ENCODE measurements at regions not wholly inside any gene's neighbourhood (a gene's known extent, or its start where the extent isn't known, plus 50 kb on each side); places are given as distances from the start of the nearest gene placed in this dataset.

- ChIA-PET POLR2A (no interaction called here), CTCF (no interaction called here)
- DNase-seq, result no peak
- TF ChIP-seq, protein P1, sequence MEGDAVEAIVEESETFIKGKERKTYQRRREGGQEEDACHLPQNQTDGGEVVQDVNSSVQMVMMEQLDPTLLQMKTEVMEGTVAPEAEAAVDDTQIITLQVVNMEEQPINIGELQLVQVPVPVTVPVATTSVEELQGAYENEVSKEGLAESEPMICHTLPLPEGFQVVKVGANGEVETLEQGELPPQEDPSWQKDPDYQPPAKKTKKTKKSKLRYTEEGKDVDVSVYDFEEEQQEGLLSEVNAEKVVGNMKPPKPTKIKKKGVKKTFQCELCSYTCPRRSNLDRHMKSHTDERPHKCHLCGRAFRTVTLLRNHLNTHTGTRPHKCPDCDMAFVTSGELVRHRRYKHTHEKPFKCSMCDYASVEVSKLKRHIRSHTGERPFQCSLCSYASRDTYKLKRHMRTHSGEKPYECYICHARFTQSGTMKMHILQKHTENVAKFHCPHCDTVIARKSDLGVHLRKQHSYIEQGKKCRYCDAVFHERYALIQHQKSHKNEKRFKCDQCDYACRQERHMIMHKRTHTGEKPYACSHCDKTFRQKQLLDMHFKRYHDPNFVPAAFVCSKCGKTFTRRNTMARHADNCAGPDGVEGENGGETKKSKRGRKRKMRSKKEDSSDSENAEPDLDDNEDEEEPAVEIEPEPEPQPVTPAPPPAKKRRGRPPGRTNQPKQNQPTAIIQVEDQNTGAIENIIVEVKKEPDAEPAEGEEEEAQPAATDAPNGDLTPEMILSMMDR (IDR thresholded peaks at IDR 0.05), result no peak
- H3K4me1 Mint-ChIP-seq, result no peaks in the 10 kb centered on the region
- H3K4me3 Mint-ChIP-seq, result no peak overlapping the region
- H3K27ac Mint-ChIP-seq, result no peak overlapping the region
- peaks cover 6% of the 10 kb centered on the region for H3K9me3 Mint-ChIP-seq
- H3K36me3 Mint-ChIP-seq (ENCODE audit: low read depth), result no peaks in the 10 kb centered on the region
- ATAC-seq (ENCODE audit: low read depth), result no peak
- intact Hi-C loops (cut with micrococcal nuclease), result no loop called here
- H3K27me3 Mint-ChIP-seq, result no peaks in the 10 kb centered on the region
Observed at GRCh38 chr18:67583621-67584020, 67.1 kb upstream of the DSEL start.

- no peaks in the 10 kb centered on the region for H3K4me1 Mint-ChIP-seq
- DNase-seq (no peak), ATAC-seq (ENCODE audit: low read depth) (no peak)
- intact Hi-C loops (cut with micrococcal nuclease), result no loop called here
- H3K27ac Mint-ChIP-seq, result no peak overlapping the region
- CTCF ChIA-PET, result no interaction called here
- H3K36me3 Mint-ChIP-seq (ENCODE audit: low read depth), result no peaks in the 10 kb centered on the region
- TF ChIP-seq, protein P1 (IDR thresholded peaks at IDR 0.05), result no peak
- POLR2A ChIA-PET, result no interaction called here
- H3K9me3 Mint-ChIP-seq, result peaks cover 6% of the 10 kb centered on the region
- no peak overlapping the region for H3K4me3 Mint-ChIP-seq
- no peaks in the 10 kb centered on the region for H3K27me3 Mint-ChIP-seq
Observed at GRCh38 chr18:67582488-67582887, 66.0 kb upstream of the DSEL start.

- no peak overlapping the region for H3K4me3 Mint-ChIP-seq
- intact Hi-C loops (cut with micrococcal nuclease), result no loop called here
- peaks cover 6% of the 10 kb centered on the region for H3K9me3 Mint-ChIP-seq
- no peaks in the 10 kb centered on the region for H3K4me1 Mint-ChIP-seq
- CTCF ChIA-PET, result no interaction called here
- ATAC-seq (ENCODE audit: low read depth) (no peak), DNase-seq (no peak)
- TF ChIP-seq, protein P1 (IDR thresholded peaks at IDR 0.05), result no peak
- no peaks in the 10 kb centered on the region for H3K36me3 Mint-ChIP-seq (ENCODE audit: low read depth)
- no peak overlapping the region for H3K27ac Mint-ChIP-seq
- POLR2A ChIA-PET, result no interaction called here
- no peaks in the 10 kb centered on the region for H3K27me3 Mint-ChIP-seq
Observed at GRCh38 chr18:67581178-67581577, 64.7 kb upstream of the DSEL start.

DNA sequence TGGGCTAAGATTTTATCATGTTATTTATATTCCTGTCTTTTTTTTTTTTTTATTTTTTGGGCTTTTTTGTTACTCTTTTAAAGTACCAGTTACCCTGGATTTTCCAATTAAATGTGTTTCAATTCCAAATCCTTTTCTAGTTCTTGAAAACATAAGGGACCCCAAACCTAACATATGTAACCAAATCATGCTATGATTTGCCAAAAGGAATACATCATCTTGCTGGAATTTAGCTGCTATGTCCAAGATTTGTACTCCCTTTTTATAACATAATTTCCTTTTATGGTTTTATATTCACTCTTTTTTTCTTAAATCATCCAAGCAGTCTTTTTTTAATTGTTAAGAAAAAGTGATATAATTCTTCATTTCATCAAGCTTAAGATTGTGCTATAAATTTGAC is 60.9 kb upstream of the DSEL start:
- no peak for DNase-seq
- H3K9me3 Mint-ChIP-seq, result peaks cover 2% of the 10 kb centered on the region
- H3K27me3 Mint-ChIP-seq, result no peaks in the 10 kb centered on the region
- H3K27ac Mint-ChIP-seq, result no peak overlapping the region
- H3K36me3 Mint-ChIP-seq (ENCODE audit: low read depth), result no peaks in the 10 kb centered on the region
- TF ChIP-seq, protein P1 (IDR thresholded peaks at IDR 0.05), result no peak
- no peak for ATAC-seq (ENCODE audit: low read depth)
- POLR2A ChIA-PET, result no interaction called here
- intact Hi-C loops (cut with micrococcal nuclease), result no loop called here
- H3K4me3 Mint-ChIP-seq, result no peak overlapping the region
- no peaks in the 10 kb centered on the region for H3K4me1 Mint-ChIP-seq
- CTCF ChIA-PET, result no interaction called here

DNA sequence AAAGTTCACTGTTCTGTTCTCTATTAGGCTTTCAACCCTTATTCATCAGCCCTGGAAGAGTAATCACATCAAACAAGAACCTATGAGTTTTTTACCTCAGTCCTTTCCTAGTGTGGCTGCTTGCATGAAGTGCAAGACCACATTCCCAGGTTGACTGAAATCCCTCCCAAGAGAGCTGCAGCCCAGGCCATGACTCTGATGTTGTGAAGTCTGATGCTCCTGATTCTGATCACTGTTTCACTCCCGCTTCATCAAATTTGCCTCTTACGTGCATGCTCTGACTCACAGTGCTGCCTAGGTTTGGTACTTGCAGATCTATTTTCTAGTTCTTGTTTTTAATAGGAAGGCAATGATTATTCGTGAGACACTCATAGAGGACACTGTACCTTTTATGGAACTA is 58.2 kb upstream of the DSEL start:
- Mint-ChIP-seq H3K4me1 (no peaks in the 10 kb centered on the region), H3K9me3 (no peaks in the 10 kb centered on the region), H3K27me3 (no peaks in the 10 kb centered on the region), H3K4me3 (no peak overlapping the region), H3K36me3 (ENCODE audit: low read depth) (no peaks in the 10 kb centered on the region), H3K27ac (no peak overlapping the region)
- intact Hi-C loops (cut with micrococcal nuclease), result no loop called here
- ChIA-PET POLR2A (no interaction called here), CTCF (no interaction called here)
- TF ChIP-seq, protein P1 (IDR thresholded peaks at IDR 0.05), result no peak
- ATAC-seq (ENCODE audit: low read depth) (no peak), DNase-seq (no peak)
